BLaER1 treated with 17β-estradiol and CSF1 and Interleukin-3, amounts not matched to agents 10 nM and 100 nM (cell line): ENCODE measurements at regions not wholly inside any gene's neighbourhood (a gene's known extent, or its start where the extent isn't known, plus 50 kb on each side); places are given as distances from the start of the nearest gene placed in this dataset.
"Not testable (repeated sequence)": the region's sequence is repeated elsewhere in the genome, so short reads cannot be mapped to it uniquely, and the experiment has no call there.

Experiments used
- H3K27ac ChIP-seq, 11 experiments: shearing (Covaris generic); formaldehyde crosslinking; 2 replicates each; pipeline ENCODE4 v1.8.1; 2022
- H3K27me3 ChIP-seq, 11 experiments: shearing (Covaris generic); formaldehyde crosslinking; 2 replicates each; pipeline ENCODE4 v1.8.1; 2022
- H3K36me3 ChIP-seq, 11 experiments: shearing (Covaris generic); formaldehyde crosslinking; 2 replicates each; pipeline ENCODE4 v1.8.1; 2022
- H3K4me1 ChIP-seq, 10 experiments: shearing (Covaris generic); formaldehyde crosslinking; 2 replicates each; pipeline ENCODE4 v1.8.1; 2022
- H3K4me2 ChIP-seq, 11 experiments: shearing (Covaris generic); formaldehyde crosslinking; 2 replicates each; pipeline ENCODE4 v1.8.1; 2022
- H3K4me3 ChIP-seq, 10 experiments: shearing (Covaris generic); formaldehyde crosslinking; 2 replicates each; pipeline ENCODE4 v1.8.1; 2022
- H3K9ac ChIP-seq, 11 experiments: shearing (Covaris generic); formaldehyde crosslinking; 2 replicates each; pipeline ENCODE4 v1.8.1; 2022
- H3K9me3 ChIP-seq, 11 experiments: shearing (Covaris generic); formaldehyde crosslinking; replicated peaks in 1 of 11; 2 replicates each; pipeline ENCODE4 v1.8.1; 2022
- H4K20me1 ChIP-seq, 11 experiments: shearing (Covaris generic); formaldehyde crosslinking; 2 replicates each; pipeline ENCODE4 v1.8.1; 2022
- Cebpa-rat ChIP-seq, 11 experiments: shearing (Covaris generic); IDR thresholded peaks; 2 replicates each; pipeline ENCODE4 v1.8.1; 2022

- TF ChIP-seq Cebpa-rat (IDR thresholded peaks at IDR 0.05): no peak
- H3K36me3 ChIP-seq: no peaks in the 10 kb centered on the region
- no peaks in the 10 kb centered on the region for H4K20me1 ChIP-seq
- peaks cover 10 to 23% (median 16%) of the 10 kb centered on the region in 10 experiments; a peak in 18 of 20 replicates for H3K4me1 ChIP-seq
- no peak overlapping the region for H3K9ac ChIP-seq
- peaks cover 0 to 9% (median 0%) of the 10 kb centered on the region in 11 experiments; a peak in 4 of 22 replicates for H3K9me3 ChIP-seq
- H3K27ac ChIP-seq: no peak overlapping the region
- no peak overlapping the region for H3K4me3 ChIP-seq
- no peaks in the 10 kb centered on the region for H3K27me3 ChIP-seq
- no peak overlapping the region for H3K4me2 ChIP-seq
Observed at GRCh38 chr18:78247615-78248289, 731.9 kb upstream of the SALL3 start.

GRCh38 chr18:78255013-78255412 is 724.6 kb upstream of the SALL3 start:
- H3K9ac ChIP-seq: no peak overlapping the region
- TF ChIP-seq Cebpa-rat (IDR thresholded peaks at IDR 0.05): no peak

GRCh38 chr18:78268226-78268988 is 711.2 kb upstream of the SALL3 start:
- no peak overlapping the region for H3K4me3 ChIP-seq
- H3K27me3 ChIP-seq: no peaks in the 10 kb centered on the region
- H3K9me3 ChIP-seq: peaks cover 4 to 5% (median 4%) of the 10 kb centered on the region in 11 experiments; a peak in 21 of 22 replicates
- H4K20me1 ChIP-seq: no peaks in the 10 kb centered on the region
- no peak for TF ChIP-seq Cebpa-rat (IDR thresholded peaks at IDR 0.05)
- H3K36me3 ChIP-seq: no peaks in the 10 kb centered on the region
- no peaks in the 10 kb centered on the region for H3K4me1 ChIP-seq
- H3K9ac ChIP-seq: no peak overlapping the region
- H3K4me2 ChIP-seq: no peak overlapping the region
- no peak overlapping the region for H3K27ac ChIP-seq

More at GRCh38 chr18:78255013-78255412, 724.6 kb upstream of the SALL3 start:
- Histone ChIP-seq H3K27ac (no peak overlapping the region), H3K4me3 (no peak overlapping the region), H3K27me3 (no peaks in the 10 kb centered on the region), H3K4me1 (no peaks in the 10 kb centered on the region), H4K20me1 (no peaks in the 10 kb centered on the region), H3K36me3 (no peaks in the 10 kb centered on the region), H3K9me3 (peaks cover 0 to 9% (median 6%) of the 10 kb centered on the region in 11 experiments; a peak in 11 of 22 replicates), H3K4me2 (no peak overlapping the region)

- Histone ChIP-seq H4K20me1 (no peaks in the 10 kb centered on the region), H3K4me3 (no peak overlapping the region), H3K27me3 (no peaks in the 10 kb centered on the region), H3K9me3 (peaks cover 16 to 22% (median 21%) of the 10 kb centered on the region in 11 experiments), H3K27ac (no peak overlapping the region), H3K4me2 (no peak overlapping the region), H3K36me3 (no peaks in the 10 kb centered on the region), H3K4me1 (no peaks in the 10 kb centered on the region), H3K9ac (no peak overlapping the region)
- no peak for TF ChIP-seq Cebpa-rat (IDR thresholded peaks at IDR 0.05)
Observed at GRCh38 chr18:78271790-78272189, 707.8 kb upstream of the SALL3 start.

- no peak overlapping the region for H3K4me2 ChIP-seq
- no peak overlapping the region for H3K9ac ChIP-seq
- no peaks in the 10 kb centered on the region for H4K20me1 ChIP-seq
- no peak for TF ChIP-seq Cebpa-rat (IDR thresholded peaks at IDR 0.05)
- H3K4me1 ChIP-seq: no peaks in the 10 kb centered on the region
- no peak overlapping the region for H3K27ac ChIP-seq
- H3K27me3 ChIP-seq: no peaks in the 10 kb centered on the region
- no peak overlapping the region for H3K4me3 ChIP-seq
- H3K9me3 ChIP-seq: peaks cover 16 to 22% (median 21%) of the 10 kb centered on the region in 11 experiments
- no peaks in the 10 kb centered on the region for H3K36me3 ChIP-seq
Observed at GRCh38 chr18:78273876-78274275, 705.7 kb upstream of the SALL3 start.

GRCh38 chr18:78283425-78283824 is 696.2 kb upstream of the SALL3 start:
- not testable (repeated sequence) for H3K4me1 ChIP-seq, H3K27me3 ChIP-seq, H3K9me3 ChIP-seq, H4K20me1 ChIP-seq, H3K36me3 ChIP-seq, H3K9ac ChIP-seq, H3K27ac ChIP-seq, H3K4me3 ChIP-seq, H3K4me2 ChIP-seq
- TF ChIP-seq Cebpa-rat (IDR thresholded peaks at IDR 0.05): peak; percentile 76 to 98 (median 91); a peak in 21 of 22 replicates

- Histone ChIP-seq H3K4me1 (peaks cover 0 to 4% (median 0%) of the 10 kb centered on the region in 10 experiments; a peak in 5 of 20 replicates), H3K36me3 (no peaks in the 10 kb centered on the region), H3K4me3 (no peak overlapping the region), H3K4me2 (no peak overlapping the region), H3K9ac (no peak overlapping the region), H3K27me3 (peaks cover 0 to 14% (median 6%) of the 10 kb centered on the region in 11 experiments; a peak in 11 of 22 replicates), H3K27ac (no peak overlapping the region), H3K9me3 (no peaks in the 10 kb centered on the region), H4K20me1 (no peaks in the 10 kb centered on the region; a peak in 2 of 22 replicates)
- peak in 2 of 11 experiments; percentile 4 to 6; a peak in 2 of 22 replicates for TF ChIP-seq Cebpa-rat (IDR thresholded peaks at IDR 0.05)
Observed at GRCh38 chr18:78292618-78293380, 686.8 kb upstream of the SALL3 start.

- Histone ChIP-seq H3K27ac (no peak overlapping the region), H3K4me2 (no peak overlapping the region), H3K4me3 (no peak overlapping the region), H3K27me3 (peaks cover 0 to 14% (median 6%) of the 10 kb centered on the region in 11 experiments; a peak in 11 of 22 replicates), H3K4me1 (peaks cover 0 to 4% (median 0%) of the 10 kb centered on the region in 10 experiments; a peak in 5 of 20 replicates), H4K20me1 (no peaks in the 10 kb centered on the region; a peak in 2 of 22 replicates), H3K9me3 (no peaks in the 10 kb centered on the region), H3K9ac (no peak overlapping the region), H3K36me3 (no peaks in the 10 kb centered on the region)
- no peak for TF ChIP-seq Cebpa-rat (IDR thresholded peaks at IDR 0.05)
Observed at GRCh38 chr18:78293540-78293939, 686.1 kb upstream of the SALL3 start.
